ENCODE measurements at regions not wholly inside any gene's neighbourhood (a gene's known extent, or its start where the extent isn't known, plus 50 kb on each side); places are given as distances from the start of the nearest gene placed in this dataset.
"Not testable (repeated sequence)": the region's sequence is repeated elsewhere in the genome, so short reads cannot be mapped to it uniquely, and the experiment has no call there.

GRCh38 chr6:150299873-150300485 lies 68.8 kb upstream of the IYD start:
- DNase-seq (ENCODE audit: low spot score) = no peak

DNA sequence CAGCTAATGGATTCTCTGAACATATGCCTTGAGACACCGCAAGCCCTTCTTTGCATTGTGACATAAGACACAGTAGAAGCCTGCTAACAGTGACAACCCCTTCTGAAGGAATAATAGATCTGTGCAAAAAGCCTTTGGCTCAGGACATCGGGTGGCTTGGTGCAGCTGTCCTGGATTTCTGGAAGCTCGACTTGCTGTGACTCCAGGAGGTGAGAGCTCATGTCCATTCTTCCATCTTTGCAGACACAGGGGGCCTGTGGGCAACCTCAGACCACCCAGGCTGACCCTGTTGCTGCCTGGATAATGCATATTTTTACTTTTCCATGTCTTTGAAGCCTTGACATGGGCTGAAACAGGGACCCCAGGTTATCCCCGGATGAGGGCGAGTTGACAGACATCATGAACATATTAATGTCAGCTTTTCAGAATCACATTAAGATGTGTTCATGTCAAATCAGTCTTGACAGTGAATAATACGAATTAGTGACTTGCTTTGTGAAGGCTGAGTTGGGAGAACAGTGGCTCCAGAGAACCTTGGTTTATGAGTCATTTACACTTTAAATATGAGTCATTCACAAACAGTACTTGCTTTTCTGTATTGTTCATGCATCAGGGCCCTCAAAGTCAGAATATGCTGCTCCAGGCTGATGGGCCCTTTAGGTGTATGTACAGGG lies 66.8 kb upstream of the IYD start:
- DNase-seq (ENCODE audit: low spot score) = peak; percentile 68

GRCh38 chr6:150302520-150303176 lies 66.2 kb upstream of the IYD start:
- peak; percentile 16 for DNase-seq (ENCODE audit: low spot score)

DNA sequence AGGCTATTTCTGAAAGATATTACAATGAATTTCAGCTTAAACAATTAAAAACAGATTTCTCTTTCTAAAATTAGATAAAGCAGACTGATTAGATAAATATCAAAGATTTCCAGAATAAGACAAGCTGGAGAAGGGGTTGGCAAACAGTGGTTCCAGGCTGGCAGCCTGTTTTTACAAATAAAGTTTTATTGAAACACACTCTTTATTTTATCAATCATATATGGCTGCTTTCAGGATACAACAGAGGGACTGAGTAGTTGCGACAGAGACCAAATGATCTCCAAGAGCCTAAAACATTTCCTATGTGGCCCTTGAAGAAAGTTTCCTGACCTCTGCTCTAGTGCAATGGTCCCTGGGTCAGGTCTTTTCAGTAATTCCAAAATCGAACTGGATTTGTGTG lies 65.6 kb upstream of the IYD start:
- DNase-seq (ENCODE audit: low spot score) = no peak

DNA sequence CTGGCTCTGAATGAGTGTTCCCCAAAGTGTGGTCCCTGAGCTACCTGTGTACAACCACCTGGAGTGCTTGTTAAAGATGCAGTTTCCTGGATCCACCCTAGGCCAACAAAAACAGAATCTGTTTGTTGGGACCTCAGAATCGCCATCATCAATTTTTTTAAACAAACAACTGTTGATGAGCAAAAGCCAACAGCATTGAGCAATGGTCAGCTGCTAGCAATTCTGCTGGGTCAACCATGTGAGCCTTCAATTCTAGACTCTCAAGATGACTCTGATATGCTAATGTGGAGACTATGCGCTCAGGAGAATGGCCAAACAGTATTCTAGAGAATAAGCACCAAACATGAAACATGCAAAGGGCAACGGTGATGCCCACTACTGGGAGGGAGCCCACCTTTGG lies 64.4 kb upstream of the IYD start:
- DNase-seq (ENCODE audit: low spot score) = no peak

DNA sequence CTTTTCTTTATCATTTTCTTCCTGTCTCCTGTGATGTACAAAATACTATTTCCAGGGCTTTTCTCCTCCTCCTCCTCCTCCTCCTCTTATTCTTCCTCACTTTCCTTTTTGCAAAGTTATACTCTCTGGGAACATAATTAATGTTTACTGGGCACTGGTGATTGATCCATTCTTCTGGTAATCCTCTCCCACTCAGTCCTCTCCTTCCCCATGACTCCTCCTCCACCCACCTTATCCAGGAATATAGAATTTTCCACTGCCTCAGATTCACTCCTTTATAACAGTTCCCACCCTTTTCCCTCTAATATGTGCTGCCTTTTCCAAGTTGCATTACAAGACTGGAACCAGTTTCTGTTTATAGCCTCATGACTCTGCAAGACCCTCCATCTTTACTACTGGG lies 62.5 kb upstream of the IYD start:
- DNase-seq (ENCODE audit: low spot score) = no peak

DNA sequence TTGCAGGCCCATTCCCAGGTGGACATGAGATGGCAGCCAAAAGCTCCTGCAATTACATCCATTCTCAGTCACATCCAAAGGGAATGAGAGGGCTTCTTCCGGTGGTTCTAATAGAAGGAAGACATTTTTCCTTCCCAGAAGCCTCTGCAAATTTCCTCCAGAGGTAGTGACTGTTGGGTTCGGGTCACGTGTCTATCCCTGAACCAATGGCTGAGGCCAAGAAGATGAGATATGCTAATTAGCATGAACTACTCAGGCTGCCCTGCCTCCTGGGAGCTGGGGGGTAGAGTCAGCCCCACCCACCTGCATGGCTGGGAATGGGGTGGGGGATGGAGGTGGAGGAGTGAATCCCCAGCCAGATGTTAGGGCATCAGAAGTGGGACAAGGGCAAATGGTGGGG lies 61.3 kb upstream of the IYD start:
- DNase-seq (ENCODE audit: low spot score) = no peak

DNA sequence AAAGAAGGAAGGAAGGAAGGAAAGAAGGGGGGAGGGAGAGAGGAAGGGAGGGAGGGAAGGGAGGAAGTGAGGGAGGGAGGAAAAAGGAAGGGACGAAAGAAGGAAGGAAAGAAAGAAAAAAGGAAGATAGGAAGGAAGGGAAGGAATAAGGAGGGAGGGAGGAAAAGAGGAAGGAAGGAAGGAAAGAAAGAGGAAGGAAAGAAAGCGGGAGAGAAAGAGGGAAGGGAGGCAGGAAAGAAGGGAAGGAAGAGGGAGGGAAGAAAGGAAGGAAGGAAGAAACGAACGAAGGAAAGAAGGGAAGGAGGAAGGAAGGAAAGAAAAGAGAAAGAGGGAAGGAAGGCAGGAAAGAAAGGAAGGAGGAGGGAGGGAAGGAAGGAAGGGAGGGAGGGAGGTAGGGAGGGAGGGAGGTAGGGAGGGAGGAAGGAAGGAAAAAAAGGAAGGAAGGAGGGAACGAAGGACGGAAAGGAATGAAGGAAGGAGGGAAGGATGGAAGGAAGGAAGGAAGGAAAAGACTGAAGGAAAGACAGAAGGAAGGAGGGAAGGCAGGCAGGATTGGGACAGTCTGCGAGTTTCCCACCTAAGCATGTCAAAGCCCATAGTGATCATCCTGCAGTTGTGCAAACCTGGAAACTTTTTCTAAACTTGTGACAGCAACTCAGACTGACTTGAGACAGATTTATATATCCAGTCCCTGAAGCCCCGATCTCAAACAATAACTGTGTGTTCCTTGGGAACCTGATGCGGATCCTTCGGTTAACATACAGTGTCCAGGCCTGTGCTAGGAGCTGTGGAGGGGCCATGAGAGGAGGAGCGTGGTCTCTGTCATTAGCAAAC lies 59.8 kb upstream of the IYD start:
- DNase-seq (ENCODE audit: low spot score) = no peak

- DNase-seq (ENCODE audit: low spot score) = no peak
Observed at GRCh38 chr6:150310539-150310938, 58.3 kb upstream of the IYD start.

DNA sequence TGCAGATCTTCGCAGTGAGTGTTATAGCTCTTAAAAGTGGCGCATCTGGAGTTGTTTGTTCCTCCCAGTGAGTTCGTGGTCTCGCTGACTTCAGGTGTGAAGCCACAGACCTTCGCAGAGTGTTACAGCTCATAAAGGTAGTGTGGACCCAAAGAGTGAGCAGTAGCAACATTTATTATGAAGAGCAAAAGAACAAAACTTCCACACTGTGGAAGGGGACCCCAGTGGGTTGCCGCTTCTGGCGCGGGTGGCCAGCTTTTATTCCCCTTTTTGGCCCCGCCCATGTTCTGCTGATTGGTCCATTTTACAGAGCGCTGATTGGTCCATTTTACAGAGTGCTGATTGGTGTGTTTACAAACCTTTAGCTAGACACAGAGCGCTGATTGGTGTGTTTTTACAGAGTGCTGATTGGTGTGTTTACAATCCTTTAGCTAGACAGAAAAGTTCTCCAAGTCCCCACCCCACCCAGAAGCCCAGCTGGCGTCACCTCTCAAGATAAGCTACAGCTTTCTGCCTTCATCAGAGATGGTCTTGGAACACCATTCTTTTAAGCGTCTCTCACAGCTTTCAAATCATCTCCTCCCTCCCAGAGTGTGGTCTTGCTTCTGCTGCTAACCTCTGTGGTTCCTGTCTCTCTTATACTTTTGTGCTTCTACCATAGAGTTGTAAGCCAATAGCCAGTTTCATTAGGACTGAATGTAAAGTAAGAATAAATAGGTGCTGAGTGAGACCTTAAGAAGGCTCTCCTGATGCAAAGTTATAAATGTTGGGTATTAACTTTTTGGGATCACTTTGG lies 57.5 kb upstream of the IYD start:
- not testable (repeated sequence) for DNase-seq (ENCODE audit: low spot score)

GRCh38 chr6:150312395-150312794 lies 56.4 kb upstream of the IYD start:
- no peak for DNase-seq (ENCODE audit: low spot score)

GRCh38 chr6:150312844-150313584 lies 55.8 kb upstream of the IYD start:
- no peak for DNase-seq (ENCODE audit: low spot score)

DNA sequence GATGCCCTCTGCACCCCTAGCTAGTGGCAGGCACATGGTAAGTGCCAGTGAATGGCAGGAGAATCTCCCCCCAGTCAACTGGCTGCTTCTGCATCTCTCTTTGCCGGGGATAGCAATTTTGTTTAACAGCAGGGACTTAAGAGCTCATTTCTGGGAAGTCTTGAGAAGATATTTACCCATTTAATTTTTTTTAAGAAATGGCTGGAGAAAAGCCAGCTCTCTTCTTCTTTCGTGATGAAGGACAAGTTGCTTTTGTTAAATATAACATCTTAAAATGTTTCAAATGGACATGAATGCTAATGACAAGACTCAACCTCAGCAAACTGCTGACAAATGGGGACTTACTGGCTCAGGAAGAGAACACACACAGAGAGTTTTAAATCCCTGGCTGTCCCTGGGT lies 55.0 kb upstream of the IYD start:
- DNase-seq (ENCODE audit: low spot score) = no peak

DNA sequence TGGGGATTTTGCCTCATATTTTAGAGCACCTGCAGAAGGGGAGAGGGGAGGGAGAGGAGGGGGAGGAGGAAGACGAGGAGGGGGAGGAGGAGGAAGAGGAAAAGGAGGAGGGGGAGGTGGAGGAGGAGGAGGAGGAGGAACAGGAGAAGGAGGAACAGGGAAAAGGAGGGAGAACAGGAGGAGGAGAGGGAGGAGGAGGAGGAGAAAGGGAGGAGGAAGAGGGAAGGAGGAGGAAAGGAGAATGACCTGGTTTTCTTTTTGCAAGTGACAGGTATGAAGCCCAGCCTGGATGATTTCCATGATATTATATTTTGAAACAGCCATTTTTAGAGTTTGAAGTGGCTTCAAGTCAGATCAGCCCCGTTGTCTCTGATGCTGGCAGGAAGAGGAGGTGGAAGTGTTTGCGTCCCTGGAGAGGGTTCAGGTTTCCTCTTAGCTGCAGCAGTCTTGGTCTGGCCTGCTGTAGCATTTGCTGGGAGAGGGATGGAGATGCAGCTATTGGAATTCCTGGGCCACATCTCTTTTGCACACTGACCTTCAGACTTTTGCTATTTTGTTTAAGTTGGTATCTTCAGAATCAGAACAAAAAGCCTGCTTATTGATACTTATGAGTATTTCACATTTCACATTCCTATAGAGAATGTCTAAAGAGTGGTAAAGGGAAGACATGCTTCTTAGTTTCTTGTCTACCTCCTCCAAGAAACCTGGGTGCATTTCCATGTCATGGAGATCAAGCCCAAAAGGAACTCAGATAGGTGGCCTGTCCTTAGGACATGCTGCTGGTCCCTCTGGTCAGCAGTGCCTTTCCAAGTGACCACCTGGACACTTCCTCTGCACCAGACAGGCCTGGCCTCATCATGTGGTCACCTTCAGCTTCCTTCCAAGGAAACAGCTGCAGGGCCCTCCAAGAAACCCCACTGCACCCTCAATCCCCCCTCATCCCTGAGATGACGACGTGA lies 54.3 kb upstream of the IYD start:
- DNase-seq (ENCODE audit: low spot score) = no peak

DNA sequence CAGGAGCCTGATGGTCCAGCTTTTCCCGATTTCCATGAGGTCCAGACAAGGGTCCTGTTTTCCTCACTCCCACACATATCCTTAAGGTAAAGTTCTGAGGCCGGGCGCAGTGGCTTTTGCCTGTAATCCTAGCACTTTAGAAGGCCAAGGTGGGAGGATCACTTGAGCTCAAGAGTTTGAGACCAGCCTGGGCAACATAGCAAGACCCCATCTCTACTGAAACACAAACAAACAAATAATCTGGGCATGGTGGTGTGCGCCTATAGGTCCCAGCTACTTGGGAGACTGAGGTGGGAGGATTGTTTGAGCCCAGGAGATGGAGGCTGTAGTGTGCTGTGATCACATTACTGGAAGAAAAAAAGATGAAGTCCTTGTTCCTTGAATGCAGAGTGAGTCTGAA lies 53.2 kb upstream of the IYD start:
- no peak for DNase-seq (ENCODE audit: low spot score)

DNA sequence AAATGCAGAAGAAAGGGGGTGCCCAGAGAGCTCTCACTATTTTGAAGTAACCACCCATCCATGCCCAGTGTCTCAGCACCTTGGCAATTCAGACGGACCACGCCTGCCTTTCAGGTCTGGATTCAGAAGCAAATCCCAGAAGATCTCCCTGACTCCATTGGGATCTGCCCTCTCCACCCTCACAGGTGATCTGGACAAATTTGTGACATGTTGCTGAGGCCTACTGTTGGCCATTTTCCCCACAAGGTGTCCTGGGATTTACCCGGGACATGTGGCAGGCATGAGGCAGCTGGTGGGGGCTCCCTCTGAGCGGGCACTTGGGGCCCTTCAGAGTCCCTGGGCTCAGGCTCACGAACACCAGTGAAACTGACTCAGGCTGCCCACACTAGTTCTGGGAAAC lies 51.9 kb upstream of the IYD start:
- no peak for DNase-seq (ENCODE audit: low spot score)

Measured in LoVo (cell line).